ENCODE measurements at regions not wholly inside any gene's neighbourhood (a gene's known extent, or its start where the extent isn't known, plus 50 kb on each side); places are given as distances from the start of the nearest gene placed in this dataset.

DNA sequence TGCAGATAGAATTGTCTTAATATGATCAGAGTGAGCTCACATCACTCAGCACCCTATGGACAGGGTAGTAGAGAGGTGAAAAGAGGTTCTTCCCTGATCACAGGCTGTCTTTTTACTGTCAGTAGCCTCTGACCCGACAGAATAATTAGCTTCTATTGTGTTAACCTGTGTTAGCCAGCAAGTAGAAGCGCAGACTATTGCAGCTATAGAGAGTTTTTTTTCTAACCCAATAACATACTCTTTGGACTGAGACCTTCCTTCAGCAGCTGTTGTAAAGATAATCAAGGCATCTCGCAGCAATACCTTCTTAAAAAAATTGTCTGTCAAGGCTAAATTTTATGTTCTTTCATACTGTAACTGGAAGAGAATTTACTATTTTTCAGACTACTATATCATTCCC lies 670.4 kb downstream of the ADCYAP1 start:
- TF ChIP-seq, protein P1, sequence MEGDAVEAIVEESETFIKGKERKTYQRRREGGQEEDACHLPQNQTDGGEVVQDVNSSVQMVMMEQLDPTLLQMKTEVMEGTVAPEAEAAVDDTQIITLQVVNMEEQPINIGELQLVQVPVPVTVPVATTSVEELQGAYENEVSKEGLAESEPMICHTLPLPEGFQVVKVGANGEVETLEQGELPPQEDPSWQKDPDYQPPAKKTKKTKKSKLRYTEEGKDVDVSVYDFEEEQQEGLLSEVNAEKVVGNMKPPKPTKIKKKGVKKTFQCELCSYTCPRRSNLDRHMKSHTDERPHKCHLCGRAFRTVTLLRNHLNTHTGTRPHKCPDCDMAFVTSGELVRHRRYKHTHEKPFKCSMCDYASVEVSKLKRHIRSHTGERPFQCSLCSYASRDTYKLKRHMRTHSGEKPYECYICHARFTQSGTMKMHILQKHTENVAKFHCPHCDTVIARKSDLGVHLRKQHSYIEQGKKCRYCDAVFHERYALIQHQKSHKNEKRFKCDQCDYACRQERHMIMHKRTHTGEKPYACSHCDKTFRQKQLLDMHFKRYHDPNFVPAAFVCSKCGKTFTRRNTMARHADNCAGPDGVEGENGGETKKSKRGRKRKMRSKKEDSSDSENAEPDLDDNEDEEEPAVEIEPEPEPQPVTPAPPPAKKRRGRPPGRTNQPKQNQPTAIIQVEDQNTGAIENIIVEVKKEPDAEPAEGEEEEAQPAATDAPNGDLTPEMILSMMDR (IDR thresholded peaks at IDR 0.05 in 2 of 3, conservative IDR thresholded peaks at IDR 0.05 in 1 of 3; ENCODE audit: borderline replicate concordance in 1 of 3, insufficient read depth in 1 of 3, low read depth in 2 of 3, low read length in 2 of 3): no peak
- TF ChIP-seq EZH2 (IDR thresholded peaks at IDR 0.05) (no peak), EZH2phosphoT487 (IDR thresholded peaks at IDR 0.05; ENCODE audit: borderline replicate concordance) (no peak), YY1 (IDR thresholded peaks at IDR 0.05; ENCODE audit: extremely low read depth, insufficient replicate concordance, low read depth, low read length) (no peak), CEBPB (IDR thresholded peaks at IDR 0.05; ENCODE audit: low read depth) (no peak), POLR2AphosphoS5 (IDR thresholded peaks at IDR 0.05; ENCODE audit: low read depth, low read length) (no peak), ZNF274 (IDR thresholded peaks at IDR 0.05; ENCODE audit: low read depth, low read length) (no peak)
- TF ChIP-seq, protein P2, sequence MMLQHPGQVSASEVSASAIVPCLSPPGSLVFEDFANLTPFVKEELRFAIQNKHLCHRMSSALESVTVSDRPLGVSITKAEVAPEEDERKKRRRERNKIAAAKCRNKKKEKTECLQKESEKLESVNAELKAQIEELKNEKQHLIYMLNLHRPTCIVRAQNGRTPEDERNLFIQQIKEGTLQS (IDR thresholded peaks at IDR 0.05): no peak
- TF ChIP-seq, protein P3, sequence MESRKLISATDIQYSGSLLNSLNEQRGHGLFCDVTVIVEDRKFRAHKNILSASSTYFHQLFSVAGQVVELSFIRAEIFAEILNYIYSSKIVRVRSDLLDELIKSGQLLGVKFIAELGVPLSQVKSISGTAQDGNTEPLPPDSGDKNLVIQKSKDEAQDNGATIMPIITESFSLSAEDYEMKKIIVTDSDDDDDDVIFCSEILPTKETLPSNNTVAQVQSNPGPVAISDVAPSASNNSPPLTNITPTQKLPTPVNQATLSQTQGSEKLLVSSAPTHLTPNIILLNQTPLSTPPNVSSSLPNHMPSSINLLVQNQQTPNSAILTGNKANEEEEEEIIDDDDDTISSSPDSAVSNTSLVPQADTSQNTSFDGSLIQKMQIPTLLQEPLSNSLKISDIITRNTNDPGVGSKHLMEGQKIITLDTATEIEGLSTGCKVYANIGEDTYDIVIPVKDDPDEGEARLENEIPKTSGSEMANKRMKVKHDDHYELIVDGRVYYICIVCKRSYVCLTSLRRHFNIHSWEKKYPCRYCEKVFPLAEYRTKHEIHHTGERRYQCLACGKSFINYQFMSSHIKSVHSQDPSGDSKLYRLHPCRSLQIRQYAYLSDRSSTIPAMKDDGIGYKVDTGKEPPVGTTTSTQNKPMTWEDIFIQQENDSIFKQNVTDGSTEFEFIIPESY (IDR thresholded peaks at IDR 0.05; ENCODE audit: extremely low read depth, insufficient replicate concordance, low read length): no peak
- TF ChIP-seq, protein P4, sequence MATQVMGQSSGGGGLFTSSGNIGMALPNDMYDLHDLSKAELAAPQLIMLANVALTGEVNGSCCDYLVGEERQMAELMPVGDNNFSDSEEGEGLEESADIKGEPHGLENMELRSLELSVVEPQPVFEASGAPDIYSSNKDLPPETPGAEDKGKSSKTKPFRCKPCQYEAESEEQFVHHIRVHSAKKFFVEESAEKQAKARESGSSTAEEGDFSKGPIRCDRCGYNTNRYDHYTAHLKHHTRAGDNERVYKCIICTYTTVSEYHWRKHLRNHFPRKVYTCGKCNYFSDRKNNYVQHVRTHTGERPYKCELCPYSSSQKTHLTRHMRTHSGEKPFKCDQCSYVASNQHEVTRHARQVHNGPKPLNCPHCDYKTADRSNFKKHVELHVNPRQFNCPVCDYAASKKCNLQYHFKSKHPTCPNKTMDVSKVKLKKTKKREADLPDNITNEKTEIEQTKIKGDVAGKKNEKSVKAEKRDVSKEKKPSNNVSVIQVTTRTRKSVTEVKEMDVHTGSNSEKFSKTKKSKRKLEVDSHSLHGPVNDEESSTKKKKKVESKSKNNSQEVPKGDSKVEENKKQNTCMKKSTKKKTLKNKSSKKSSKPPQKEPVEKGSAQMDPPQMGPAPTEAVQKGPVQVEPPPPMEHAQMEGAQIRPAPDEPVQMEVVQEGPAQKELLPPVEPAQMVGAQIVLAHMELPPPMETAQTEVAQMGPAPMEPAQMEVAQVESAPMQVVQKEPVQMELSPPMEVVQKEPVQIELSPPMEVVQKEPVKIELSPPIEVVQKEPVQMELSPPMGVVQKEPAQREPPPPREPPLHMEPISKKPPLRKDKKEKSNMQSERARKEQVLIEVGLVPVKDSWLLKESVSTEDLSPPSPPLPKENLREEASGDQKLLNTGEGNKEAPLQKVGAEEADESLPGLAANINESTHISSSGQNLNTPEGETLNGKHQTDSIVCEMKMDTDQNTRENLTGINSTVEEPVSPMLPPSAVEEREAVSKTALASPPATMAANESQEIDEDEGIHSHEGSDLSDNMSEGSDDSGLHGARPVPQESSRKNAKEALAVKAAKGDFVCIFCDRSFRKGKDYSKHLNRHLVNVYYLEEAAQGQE (IDR thresholded peaks at IDR 0.05; ENCODE audit: low read depth): no peak
